MM.1S (cell line): ENCODE measurements at regions not wholly inside any gene's neighbourhood (a gene's known extent, or its start where the extent isn't known, plus 50 kb on each side); places are given as distances from the start of the nearest gene placed in this dataset.

Experiments
- EZH2phosphoT487 ChIP-seq: fragments of 300-600 bp; sonication (generic); IDR thresholded peaks from 2 replicates; pipeline ENCODE4 v1.6.1; 2018; ENCODE audit warnings: antibody characterized with exemption, low read length
- TF ChIP-seq, protein P1 (sequence below): fragments of 300-600 bp; sonication (generic); IDR thresholded peaks from 2 replicates; pipeline ENCODE4 v1.5.1; 2016; ENCODE audit warnings: antibody characterized with exemption, low read length, mixed read lengths

DNA sequence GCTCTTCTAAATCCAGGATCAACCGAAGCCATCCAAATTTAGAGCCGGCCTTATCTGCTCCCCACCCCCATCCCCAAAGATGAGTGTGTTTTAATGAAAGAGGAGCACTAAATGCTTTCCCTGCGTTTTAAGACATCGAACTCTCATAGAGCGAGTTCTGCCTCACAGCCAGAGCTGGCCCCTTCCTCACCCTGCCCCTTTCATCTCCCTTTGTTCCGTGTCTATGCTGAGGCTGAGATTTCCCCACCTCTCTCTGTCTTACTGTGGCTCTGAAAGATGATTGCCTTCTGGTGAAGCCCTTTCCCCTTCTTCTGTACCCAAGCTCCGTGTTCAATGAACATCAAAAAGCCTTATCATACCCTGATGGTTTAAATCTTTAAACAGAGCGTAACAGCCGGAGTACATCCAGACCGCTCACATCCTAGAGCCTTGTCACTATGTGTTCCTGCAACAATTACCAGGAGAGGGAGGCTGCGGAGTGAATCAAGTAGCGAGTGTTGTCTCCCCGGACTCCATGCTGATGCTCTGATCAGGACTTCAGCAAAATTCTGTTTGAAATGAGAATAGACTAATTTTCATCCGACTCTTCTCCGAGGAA lies 110.1 kb downstream of the ZNF326 start:
- TF ChIP-seq, protein P1, sequence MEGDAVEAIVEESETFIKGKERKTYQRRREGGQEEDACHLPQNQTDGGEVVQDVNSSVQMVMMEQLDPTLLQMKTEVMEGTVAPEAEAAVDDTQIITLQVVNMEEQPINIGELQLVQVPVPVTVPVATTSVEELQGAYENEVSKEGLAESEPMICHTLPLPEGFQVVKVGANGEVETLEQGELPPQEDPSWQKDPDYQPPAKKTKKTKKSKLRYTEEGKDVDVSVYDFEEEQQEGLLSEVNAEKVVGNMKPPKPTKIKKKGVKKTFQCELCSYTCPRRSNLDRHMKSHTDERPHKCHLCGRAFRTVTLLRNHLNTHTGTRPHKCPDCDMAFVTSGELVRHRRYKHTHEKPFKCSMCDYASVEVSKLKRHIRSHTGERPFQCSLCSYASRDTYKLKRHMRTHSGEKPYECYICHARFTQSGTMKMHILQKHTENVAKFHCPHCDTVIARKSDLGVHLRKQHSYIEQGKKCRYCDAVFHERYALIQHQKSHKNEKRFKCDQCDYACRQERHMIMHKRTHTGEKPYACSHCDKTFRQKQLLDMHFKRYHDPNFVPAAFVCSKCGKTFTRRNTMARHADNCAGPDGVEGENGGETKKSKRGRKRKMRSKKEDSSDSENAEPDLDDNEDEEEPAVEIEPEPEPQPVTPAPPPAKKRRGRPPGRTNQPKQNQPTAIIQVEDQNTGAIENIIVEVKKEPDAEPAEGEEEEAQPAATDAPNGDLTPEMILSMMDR, result no peak
- no peak for TF ChIP-seq EZH2phosphoT487
